22Rv1 (cell line): ENCODE measurements at regions not wholly inside any gene's neighbourhood (a gene's known extent, or its start where the extent isn't known, plus 50 kb on each side); places are given as distances from the start of the nearest gene placed in this dataset.

ENCODE experiments used
- ZFX ChIP-seq: fragments of 450-650 bp; IDR thresholded peaks from 2 replicates; pipeline ENCODE4 v1.6.1; 2017; ENCODE audit warnings: antibody characterized with exemption, borderline replicate concordance
- TF ChIP-seq, protein P1 (sequence below): fragments of 450-650 bp; IDR thresholded peaks from 2 replicates; pipeline ENCODE4 v1.5.1; 2017; ENCODE audit warnings: mild to moderate bottlenecking

DNA sequence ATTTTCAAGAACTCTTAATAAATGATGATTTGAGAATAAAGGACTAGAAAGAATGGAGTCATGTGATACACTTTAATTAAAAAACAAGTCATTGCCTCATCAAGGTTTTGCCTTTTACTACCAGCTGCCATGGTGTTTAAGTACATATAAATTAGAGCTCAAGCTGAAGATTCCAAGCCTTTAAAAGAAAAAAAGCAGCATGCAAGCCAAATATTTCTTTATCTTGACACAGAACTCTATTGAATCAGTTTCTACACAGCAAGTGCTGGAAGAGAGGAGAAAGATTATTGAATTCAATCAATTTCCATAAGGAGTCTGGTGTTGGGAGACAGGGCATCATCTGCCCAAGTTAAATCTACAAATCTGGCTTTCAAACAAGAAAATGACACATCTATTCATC is 347.9 kb downstream of the WDR11 start:
- TF ChIP-seq, protein P1, sequence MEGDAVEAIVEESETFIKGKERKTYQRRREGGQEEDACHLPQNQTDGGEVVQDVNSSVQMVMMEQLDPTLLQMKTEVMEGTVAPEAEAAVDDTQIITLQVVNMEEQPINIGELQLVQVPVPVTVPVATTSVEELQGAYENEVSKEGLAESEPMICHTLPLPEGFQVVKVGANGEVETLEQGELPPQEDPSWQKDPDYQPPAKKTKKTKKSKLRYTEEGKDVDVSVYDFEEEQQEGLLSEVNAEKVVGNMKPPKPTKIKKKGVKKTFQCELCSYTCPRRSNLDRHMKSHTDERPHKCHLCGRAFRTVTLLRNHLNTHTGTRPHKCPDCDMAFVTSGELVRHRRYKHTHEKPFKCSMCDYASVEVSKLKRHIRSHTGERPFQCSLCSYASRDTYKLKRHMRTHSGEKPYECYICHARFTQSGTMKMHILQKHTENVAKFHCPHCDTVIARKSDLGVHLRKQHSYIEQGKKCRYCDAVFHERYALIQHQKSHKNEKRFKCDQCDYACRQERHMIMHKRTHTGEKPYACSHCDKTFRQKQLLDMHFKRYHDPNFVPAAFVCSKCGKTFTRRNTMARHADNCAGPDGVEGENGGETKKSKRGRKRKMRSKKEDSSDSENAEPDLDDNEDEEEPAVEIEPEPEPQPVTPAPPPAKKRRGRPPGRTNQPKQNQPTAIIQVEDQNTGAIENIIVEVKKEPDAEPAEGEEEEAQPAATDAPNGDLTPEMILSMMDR = no peak
- TF ChIP-seq ZFX = no peak
